ENCODE measurements at regions not wholly inside any gene's neighbourhood (a gene's known extent, or its start where the extent isn't known, plus 50 kb on each side); places are given as distances from the start of the nearest gene placed in this dataset.

DNA sequence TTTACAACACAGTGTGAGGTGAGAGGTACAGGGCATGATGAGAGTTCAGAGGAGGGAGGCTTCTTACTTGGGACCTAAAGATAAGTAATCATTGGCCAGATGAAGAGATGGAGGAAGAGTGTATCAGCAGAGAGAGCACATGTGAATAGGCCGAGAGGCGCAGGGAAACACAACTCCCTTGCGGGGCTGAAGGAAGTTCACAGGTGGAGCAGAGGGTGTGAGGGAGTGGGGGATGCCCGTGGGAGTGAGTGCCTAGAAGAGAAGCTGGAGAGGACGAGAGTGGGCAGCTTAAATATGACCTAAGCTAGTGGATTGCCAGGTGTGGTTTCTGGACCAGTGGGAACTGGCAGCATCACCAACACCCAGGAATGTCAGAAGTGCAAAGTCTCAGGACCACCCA, 98.2 kb upstream of the TBC1D5 start:
- TF ChIP-seq CTCF (optimal IDR thresholded peaks at IDR 0.05 in 1 of 3, IDR thresholded peaks at IDR 0.05 in 1 of 3, conservative IDR thresholded peaks at IDR 0.05 in 1 of 3; ENCODE audit: extremely low read depth in 1 of 3, insufficient read depth in 2 of 3, low read length in 3 of 3), result no peak
- no peak for TF ChIP-seq EZH2 (IDR thresholded peaks at IDR 0.05; ENCODE audit: low read length)
